Skeletal muscle tissue (tissue), 3 donors: ENCODE measurements at regions not wholly inside any gene's neighbourhood (a gene's known extent, or its start where the extent isn't known, plus 50 kb on each side); places are given as distances from the start of the nearest gene placed in this dataset.
"Not testable (repeated sequence)": the region's sequence is repeated elsewhere in the genome, so short reads cannot be mapped to it uniquely, and the experiment has no call there.

ENCODE experiments used
- H3K27ac ChIP-seq: one replicate; pipeline ENCODE4 v1.7.0; 2013; ENCODE audit warnings: mild to moderate bottlenecking, low read depth, low read length, inconsistent platforms
- H3K27me3 ChIP-seq, 3 donors: one replicate each; pipeline ENCODE4 v1.7.0; 2013; ENCODE audit warnings: low read length in 3 of 3; ENCODE audit not compliant: control insufficient read depth in 3 of 3, insufficient read depth in 3 of 3
- H3K36me3 ChIP-seq, 3 donors: one replicate each; pipeline ENCODE4 v1.7.0; 2013; ENCODE audit warnings: low read length in 3 of 3; ENCODE audit not compliant: control insufficient read depth in 3 of 3, insufficient read depth in 3 of 3
- H3K4me1 ChIP-seq, 3 donors: one replicate each; pipeline ENCODE4 v1.7.0; 2013; ENCODE audit warnings: low read length in 3 of 3, mild to moderate bottlenecking in 3 of 3; ENCODE audit not compliant: control insufficient read depth in 3 of 3, insufficient read depth in 3 of 3
- H3K4me3 ChIP-seq, 3 donors: one replicate each; pipeline ENCODE4 v1.7.0; 2013; ENCODE audit warnings: low read length in 3 of 3
- H3K9ac ChIP-seq, 3 donors: one replicate each; pipeline ENCODE4 v1.7.0; 2013; ENCODE audit warnings: low read length in 3 of 3, mild to moderate bottlenecking in 3 of 3, moderate library complexity in 2 of 3, low read depth in 1 of 3
- H3K9me3 ChIP-seq, 3 donors: one replicate each; pipeline ENCODE4 v1.7.0; 2013; ENCODE audit warnings: low read length in 3 of 3; ENCODE audit not compliant: control insufficient read depth in 3 of 3
- donor health status: Osteomylitis.

DNA sequence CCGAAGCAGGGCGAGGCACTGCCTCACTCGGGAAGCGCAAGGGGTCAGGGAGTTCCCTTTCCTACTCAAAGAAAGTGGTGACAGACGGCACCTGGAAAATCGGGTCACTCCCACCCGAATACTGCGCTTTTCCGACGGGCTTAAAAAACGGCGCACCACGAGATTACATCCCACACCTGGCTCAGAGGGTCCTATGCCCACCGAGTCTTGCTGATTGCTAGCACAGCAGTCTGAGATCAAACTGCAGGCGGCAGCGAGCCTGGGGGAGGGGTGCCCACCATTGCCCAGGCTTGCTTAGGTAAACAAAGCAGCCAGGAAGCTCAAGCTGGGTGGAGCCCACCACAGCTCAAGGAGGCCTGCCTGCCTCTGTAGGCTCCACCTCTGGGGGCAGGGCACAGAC, 549.4 kb downstream of the KIF20B start:
- H3K9me3 ChIP-seq, H3K4me1 ChIP-seq, H3K4me3 ChIP-seq, H3K27me3 ChIP-seq, H3K36me3 ChIP-seq, H3K9ac ChIP-seq, H3K27ac ChIP-seq: not testable (repeated sequence)

DNA sequence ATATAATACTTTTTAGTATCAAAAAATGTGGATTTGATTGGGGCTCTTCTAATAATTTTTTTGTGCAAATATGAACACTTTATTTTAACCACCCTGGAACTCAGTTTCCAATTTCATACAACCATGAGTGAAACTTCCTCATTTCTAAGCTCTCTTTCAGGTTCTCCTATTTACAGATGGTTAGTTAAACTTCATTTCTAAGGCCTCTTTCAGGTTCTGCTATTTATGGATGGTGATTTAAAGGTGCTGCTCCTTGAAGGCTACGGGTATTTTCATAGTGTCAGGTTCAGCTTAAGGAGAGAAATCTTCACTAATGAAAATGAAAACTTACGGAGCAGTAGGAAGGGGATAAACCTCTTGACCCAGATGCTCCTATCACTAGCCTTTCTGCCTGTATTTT, 568.3 kb downstream of the KIF20B start:
- no peak overlapping the region for H3K9ac ChIP-seq
- H3K9me3 ChIP-seq, result no peaks in the 10 kb centered on the region
- no peak overlapping the region for H3K4me3 ChIP-seq
- no peaks in the 10 kb centered on the region for H3K36me3 ChIP-seq
- no peaks in the 10 kb centered on the region for H3K27me3 ChIP-seq
- no peaks in the 10 kb centered on the region for H3K4me1 ChIP-seq
- no peak overlapping the region for H3K27ac ChIP-seq

DNA sequence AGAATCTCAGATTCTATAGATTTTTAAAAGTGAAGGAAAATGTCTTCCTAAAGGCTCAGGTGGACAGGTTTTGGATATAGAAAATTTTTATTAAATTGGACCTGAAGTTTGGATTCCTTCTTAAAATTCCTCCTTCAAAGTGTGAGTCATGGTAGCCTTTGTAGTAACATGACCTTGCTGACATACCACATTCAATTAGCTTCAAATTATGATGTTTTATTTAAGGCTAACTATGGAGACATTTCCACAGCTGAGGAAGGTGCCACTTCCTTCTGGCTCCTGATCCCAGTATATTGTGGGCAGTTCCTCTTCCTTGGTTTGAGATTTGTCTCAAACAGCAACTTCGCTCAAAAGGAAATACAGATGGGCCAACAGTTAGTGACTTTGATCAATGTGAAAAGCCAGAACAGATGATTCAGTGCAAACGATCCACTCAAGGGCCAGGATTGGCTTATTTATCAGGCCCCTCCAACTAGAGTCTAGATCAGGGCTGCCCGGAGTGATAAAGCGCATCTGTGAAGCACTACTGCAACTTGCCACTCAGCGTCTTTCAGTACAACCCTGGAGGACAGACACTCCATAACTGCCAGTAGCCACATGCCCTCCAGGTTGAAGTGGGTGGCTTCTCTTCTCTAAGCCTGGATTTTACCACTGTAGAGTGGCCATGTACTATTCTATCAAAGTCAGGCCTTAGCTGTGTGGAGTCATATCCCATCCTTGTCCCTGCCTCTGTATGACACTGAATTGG, 573.5 kb downstream of the KIF20B start:
- Histone ChIP-seq H3K9ac (no peak overlapping the region), H3K27ac (no peak overlapping the region), H3K4me3 (no peak overlapping the region), H3K4me1 (no peaks in the 10 kb centered on the region), H3K36me3 (no peaks in the 10 kb centered on the region), H3K27me3 (no peaks in the 10 kb centered on the region), H3K9me3 (no peaks in the 10 kb centered on the region)

DNA sequence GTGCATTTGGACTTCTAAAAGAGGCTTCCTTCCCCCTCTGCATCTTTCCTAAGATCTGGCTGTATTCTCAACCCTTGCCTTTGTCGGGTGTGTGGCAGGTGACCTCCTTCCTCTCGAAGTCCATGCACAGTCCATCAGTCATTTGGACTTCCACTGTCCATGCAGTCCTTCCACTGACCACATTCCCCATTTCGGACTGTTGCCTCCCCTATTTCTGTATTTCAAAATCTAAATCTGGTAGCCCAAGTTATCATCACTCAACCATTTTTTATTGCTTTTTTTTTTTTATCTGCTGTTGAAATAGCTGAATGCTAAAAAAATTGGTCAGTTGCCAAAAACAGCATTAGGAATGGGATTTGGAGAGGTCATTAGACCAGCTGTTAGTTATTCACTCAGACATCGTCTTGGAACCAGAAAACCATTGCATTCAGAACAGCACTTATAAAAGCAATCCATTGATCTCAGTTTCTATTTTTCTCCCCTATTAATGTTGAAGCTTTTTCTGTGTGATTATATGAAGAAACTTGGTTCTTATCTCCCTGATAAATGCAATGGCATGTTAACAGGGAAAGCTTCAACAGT, 575.6 kb downstream of the KIF20B start:
- H3K9ac ChIP-seq, result no peak overlapping the region
- H3K4me3 ChIP-seq, result no peak overlapping the region
- H3K9me3 ChIP-seq, result no peaks in the 10 kb centered on the region
- H3K36me3 ChIP-seq, result no peaks in the 10 kb centered on the region
- no peaks in the 10 kb centered on the region for H3K27me3 ChIP-seq
- H3K4me1 ChIP-seq, result no peaks in the 10 kb centered on the region
- H3K27ac ChIP-seq, result no peak overlapping the region

DNA sequence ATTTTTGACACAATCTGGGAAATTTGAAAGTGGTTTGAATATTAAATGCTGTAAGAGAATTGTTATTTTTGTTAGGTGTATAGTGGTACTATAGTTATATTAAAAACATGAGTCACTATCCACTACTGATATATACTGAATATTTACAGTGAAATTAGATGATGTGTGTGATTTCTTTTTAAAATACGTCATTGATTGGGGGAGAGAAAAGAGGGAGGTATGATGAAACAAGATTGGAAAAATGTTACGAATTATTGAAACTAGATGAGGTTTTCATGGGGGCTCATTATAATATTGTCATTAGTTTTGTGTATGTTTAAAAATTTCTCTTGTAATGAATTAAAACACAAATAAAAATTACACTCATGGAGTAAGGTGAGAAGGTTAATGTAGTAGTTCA, 571.4 kb downstream of the HTR7 start:
- H3K9me3 ChIP-seq, result no peaks in the 10 kb centered on the region
- H3K4me3 ChIP-seq, result no peak overlapping the region
- no peaks in the 10 kb centered on the region for H3K27me3 ChIP-seq
- H3K36me3 ChIP-seq, result no peaks in the 10 kb centered on the region
- no peak overlapping the region for H3K9ac ChIP-seq
- no peaks in the 10 kb centered on the region for H3K4me1 ChIP-seq
- no peak overlapping the region for H3K27ac ChIP-seq

DNA sequence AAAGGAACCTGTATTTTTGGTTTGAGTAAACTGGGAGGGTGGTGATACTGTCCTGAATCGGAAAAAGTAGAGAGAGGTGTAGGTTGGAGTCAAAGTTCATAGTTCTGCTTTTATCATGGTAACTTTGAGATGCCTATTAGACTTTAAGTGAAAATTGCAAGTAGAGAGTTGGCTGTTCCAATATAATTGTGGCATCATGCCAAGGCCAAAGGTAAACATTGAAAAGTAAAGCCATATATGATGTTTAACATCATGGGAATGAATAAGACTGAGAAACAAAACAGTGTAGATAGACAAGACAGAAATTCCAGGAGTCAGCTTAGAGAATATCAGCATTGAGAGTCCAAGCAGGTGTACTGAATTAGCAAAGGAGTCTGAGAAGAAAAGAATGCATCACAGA, 570.9 kb downstream of the HTR7 start:
- no peak overlapping the region for H3K4me3 ChIP-seq
- no peaks in the 10 kb centered on the region for H3K36me3 ChIP-seq
- no peaks in the 10 kb centered on the region for H3K4me1 ChIP-seq
- no peak overlapping the region for H3K9ac ChIP-seq
- no peaks in the 10 kb centered on the region for H3K27me3 ChIP-seq
- H3K9me3 ChIP-seq, result no peaks in the 10 kb centered on the region
- no peak overlapping the region for H3K27ac ChIP-seq

DNA sequence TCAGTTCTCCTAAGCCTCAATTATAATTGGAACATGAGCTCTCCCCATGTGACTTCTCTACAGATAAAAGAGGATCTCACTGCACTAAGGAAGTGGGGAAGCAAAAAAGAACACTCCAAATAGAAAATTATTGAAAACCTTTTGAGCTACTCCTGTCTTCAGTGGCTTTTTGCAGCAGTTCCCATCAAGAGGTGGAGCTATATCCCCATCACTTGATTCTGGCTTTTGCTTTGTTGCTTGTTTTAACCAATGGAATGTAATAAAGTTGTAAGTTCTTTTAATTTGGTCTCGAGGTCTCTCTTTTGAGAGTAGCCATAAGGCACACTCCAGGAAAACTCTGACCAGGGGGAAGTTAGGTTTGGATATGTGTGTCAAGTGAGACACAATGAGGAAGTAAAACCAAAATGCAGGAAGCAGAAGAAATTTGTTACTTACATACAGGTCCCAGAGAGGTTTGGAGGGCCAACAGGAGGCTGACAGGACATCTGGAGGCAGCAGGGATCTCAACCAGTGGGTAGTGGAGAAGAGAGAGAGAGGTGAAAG, 569.4 kb downstream of the HTR7 start:
- H3K4me1 ChIP-seq, result no peaks in the 10 kb centered on the region
- no peaks in the 10 kb centered on the region for H3K27me3 ChIP-seq
- H3K9ac ChIP-seq, result no peak overlapping the region
- H3K9me3 ChIP-seq, result no peaks in the 10 kb centered on the region
- H3K27ac ChIP-seq, result no peak overlapping the region
- no peak overlapping the region for H3K4me3 ChIP-seq
- H3K36me3 ChIP-seq, result no peaks in the 10 kb centered on the region

DNA sequence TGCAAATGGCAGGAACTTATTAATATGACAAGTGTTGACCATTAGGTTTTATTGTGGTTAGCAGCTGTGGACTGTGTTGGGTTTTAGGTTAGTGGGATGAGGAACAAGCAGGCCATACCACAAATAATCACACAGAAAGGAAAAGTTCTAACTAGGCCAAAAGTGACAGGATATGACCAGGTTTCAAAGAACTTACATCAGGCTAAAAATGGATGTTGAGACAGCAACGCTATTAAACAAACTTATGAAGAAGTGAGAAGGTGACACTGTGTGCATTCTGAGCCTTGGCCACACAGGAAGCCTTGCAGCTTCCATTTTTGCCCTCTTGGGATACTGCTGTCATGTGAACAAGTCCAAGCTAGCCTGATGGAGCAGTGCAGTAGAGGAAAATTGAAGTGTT, 568.8 kb downstream of the HTR7 start:
- Histone ChIP-seq H3K9ac (no peak overlapping the region), H3K9me3 (no peaks in the 10 kb centered on the region), H3K36me3 (no peaks in the 10 kb centered on the region), H3K4me1 (no peaks in the 10 kb centered on the region), H3K27me3 (no peaks in the 10 kb centered on the region), H3K4me3 (no peak overlapping the region), H3K27ac (no peak overlapping the region)

DNA sequence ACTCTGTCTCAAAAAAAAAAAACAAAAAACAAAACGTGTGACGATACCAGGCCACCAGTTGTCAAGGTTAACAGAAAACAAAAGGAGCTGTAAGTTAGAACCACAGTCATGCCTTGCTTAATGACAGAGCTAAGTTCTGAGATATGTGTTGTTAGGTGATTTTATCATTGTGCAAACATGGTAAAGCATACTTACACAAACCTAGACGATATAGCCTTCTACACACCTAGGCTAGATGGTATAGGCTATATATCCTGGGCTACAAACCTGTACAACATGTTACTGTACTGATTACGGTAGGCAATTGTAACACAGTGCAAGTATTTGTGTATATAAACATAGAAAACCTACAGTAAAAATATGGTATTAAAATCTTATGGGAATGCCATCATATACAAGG, 564.2 kb downstream of the HTR7 start:
- no peaks in the 10 kb centered on the region for H3K4me1 ChIP-seq
- no peak overlapping the region for H3K4me3 ChIP-seq
- H3K9me3 ChIP-seq, result no peaks in the 10 kb centered on the region
- H3K36me3 ChIP-seq, result no peaks in the 10 kb centered on the region
- no peak overlapping the region for H3K27ac ChIP-seq
- no peak overlapping the region for H3K9ac ChIP-seq
- H3K27me3 ChIP-seq, result no peaks in the 10 kb centered on the region

DNA sequence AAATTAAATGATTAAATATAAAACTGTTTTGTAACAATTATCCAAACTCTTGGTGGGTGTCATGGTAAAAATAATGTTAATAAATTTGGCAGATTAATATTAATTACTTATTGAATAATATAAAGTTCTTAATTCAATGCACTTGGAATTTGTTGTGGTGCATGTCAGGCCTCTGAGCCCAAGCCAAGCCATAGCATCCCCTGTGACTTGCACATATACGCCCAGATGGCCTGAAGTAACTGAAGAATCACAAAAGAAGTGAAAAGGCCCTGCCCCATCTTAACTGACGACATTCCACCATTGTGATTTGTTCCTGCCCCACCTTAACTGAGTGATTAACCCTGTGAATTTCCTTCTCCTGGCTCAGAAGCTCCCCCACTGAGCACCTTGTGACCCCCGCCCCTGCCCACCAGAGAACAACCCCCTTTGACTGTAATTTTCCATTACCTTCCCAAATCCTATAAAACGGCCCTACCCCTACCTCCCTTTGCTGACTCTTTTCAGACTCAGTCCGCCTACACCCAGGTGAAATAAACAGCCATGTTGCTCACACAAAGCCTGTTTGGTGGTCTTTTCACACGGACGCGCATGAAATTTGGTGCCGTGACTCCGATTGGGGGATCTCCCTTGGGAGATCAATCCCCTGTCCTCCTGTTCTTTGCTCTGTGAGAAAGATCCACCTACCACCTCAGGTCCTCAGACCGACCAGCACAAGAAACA, 562.9 kb downstream of the HTR7 start:
- H3K36me3 ChIP-seq, H3K27ac ChIP-seq, H3K4me3 ChIP-seq, H3K27me3 ChIP-seq, H3K9me3 ChIP-seq, H3K9ac ChIP-seq, H3K4me1 ChIP-seq: not testable (repeated sequence)
